Coronary artery (tissue), 2 donors: ENCODE measurements at regions not wholly inside any gene's neighbourhood (a gene's known extent, or its start where the extent isn't known, plus 50 kb on each side); places are given as distances from the start of the nearest gene placed in this dataset.

Experiments
- DNase-seq: peaks from one replicate; pipeline ENCODE4 v3.0.0-alpha.2; 2017; ENCODE audit warnings: low spot score
- H3K27ac ChIP-seq, 2 donors: fragments of 200-600 bp; sonication (generic); one replicate each; pipeline ENCODE4 v1.5.1; 2016 to 2019
- H3K4me3 ChIP-seq: fragments of 200-600 bp; sonication (generic); 2 replicates; pipeline ENCODE4 v1.5.1; 2016; ENCODE audit warnings: mild to moderate bottlenecking, moderate library complexity
- CTCF ChIP-seq: fragments of 200-600 bp; sonication (generic); IDR thresholded peaks from one replicate; pipeline ENCODE4 v1.5.1; 2019; ENCODE audit warnings: antibody characterized with exemption

GRCh38 chr2:150152230-150152629 lies 335.2 kb downstream of the RND3 start:
- no peak overlapping the region for H3K27ac ChIP-seq
- no peak overlapping the region for H3K4me3 ChIP-seq
- no peak for DNase-seq
- TF ChIP-seq CTCF: no peak

GRCh38 chr2:150150144-150150543 lies 337.3 kb downstream of the RND3 start:
- H3K27ac ChIP-seq: no peak overlapping the region
- no peak for TF ChIP-seq CTCF
- no peak overlapping the region for H3K4me3 ChIP-seq
- no peak for DNase-seq

DNA sequence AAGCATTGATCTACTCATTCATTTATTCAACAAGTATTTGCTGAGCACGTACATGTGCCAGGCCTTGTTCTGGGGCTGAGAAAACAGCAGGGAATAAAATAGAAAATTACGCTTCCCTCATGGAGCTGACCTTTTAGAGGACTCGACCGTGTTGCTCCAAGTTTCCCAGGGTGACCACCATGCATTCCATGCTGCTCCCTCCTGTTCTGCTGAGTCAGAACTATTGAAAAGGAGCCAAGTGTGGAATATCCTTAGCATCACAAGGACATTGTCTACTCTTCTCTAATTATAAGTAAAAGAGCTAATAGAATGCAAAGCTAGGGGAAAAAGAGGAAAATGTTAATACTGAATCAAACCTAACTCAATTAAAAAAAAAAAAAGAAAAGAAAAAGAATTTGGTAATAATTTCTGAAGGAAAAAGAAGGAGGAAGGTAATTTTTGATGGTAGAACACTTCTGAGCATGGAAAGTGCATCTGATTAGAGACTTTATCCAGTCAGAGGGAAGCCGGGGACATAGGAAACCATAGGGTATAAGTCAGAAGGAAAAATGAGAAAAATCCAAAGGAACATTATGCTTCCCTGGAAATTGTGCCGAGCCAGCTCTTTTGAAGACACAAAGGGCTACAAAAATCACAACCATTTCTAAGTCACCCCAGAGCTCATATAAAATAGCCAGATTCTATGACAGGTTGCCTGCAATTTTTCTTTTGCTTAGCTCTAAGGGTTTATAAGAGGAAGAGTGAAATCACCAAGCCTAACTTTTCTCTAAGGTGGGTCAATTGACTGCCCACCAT lies 339.4 kb downstream of the RND3 start:
- TF ChIP-seq CTCF: no peak
- no peak for DNase-seq
- H3K4me3 ChIP-seq: no peak overlapping the region
- H3K27ac ChIP-seq: no peak overlapping the region

- no peak overlapping the region for H3K27ac ChIP-seq
- TF ChIP-seq CTCF: no peak
- no peak for DNase-seq
- no peak overlapping the region for H3K4me3 ChIP-seq
Observed at GRCh38 chr2:150146879-150147278, 340.6 kb downstream of the RND3 start.

GRCh38 chr2:150145299-150145692 lies 342.2 kb downstream of the RND3 start:
- H3K4me3 ChIP-seq: no peak overlapping the region
- no peak for TF ChIP-seq CTCF
- DNase-seq: no peak
- no peak overlapping the region for H3K27ac ChIP-seq

DNA sequence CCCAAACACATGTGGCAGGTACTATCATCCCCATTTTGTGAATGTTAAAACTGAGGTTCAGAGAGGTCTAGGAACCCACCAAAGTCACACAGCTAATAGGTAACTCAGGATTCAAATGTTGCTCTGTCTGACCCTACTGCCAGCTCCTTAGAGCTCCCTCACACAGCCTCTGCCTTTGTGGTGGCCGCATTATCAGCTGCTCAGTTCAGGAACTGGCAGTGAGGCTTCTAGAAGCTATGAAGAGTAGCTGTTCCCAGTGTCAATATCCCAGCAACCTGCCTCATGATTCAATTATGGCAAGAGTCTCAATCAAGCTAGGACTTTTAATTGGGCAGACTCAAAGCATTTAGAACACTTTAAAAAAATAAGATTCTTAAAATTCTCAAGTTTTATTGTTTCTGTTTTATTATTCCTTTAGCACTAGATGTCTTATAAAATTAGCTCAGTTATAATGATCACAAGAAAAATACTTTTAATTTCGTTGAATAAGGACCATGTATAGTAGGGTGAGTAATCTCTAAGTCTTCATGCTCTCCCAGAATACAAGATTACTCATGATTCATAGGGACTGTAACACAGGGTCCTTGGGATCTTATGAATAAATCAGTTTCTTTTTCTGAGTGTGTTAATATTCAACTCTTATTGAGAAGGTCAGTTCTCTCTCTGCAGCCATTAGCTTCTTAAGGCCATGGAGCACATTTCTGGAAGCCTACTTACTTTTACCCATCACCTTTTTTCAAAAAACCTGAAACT lies 342.7 kb downstream of the RND3 start:
- no peak for DNase-seq
- Histone ChIP-seq H3K4me3 (no peak overlapping the region), H3K27ac (no peak overlapping the region)
- TF ChIP-seq CTCF: no peak
